Heart left ventricle (tissue), 13 donors: ENCODE measurements at regions not wholly inside any gene's neighbourhood (a gene's known extent, or its start where the extent isn't known, plus 50 kb on each side); places are given as distances from the start of the nearest gene placed in this dataset.
"Not testable (repeated sequence)": the region's sequence is repeated elsewhere in the genome, so short reads cannot be mapped to it uniquely, and the experiment has no call there.

Experiments
- CTCF ChIP-seq, 12 donors: fragments of 200-600 bp; sonication (generic) in 4 of 12; IDR thresholded peaks; one replicate each; pipeline versions ENCODE4 v1.5.0 to v1.8.0; 2018 to 2022; ENCODE audit warnings: antibody characterized with exemption in 12 of 12, mild to moderate bottlenecking in 5 of 12
- POLR2A ChIP-seq, 2 donors: fragments of 450-650 bp; IDR thresholded peaks; one replicate each; pipeline ENCODE4 v1.6.1; 2017; ENCODE audit warnings: antibody characterized with exemption in 2 of 2, mild to moderate bottlenecking in 2 of 2, moderate library complexity in 2 of 2
- donor health status: ischemic (EF 13 %, LVEDD 7.1; RV severe dilation, severe dysfunction).
- donor health status: DM: no; HTN: yes; CAD: no.
- donor health status: DM: no; HTN: no; CAD: no.
- donor health status: ischemic (EF 25% LVEDD 6.9; RV normal size, moderate dysfunction).
- donor health status: ischemic (EF 25% LVEDD 5.7; RV mildly dilated, moderate dysfunction).
- donor health status: ischemic (EF 35%, LVEDD 5.7; RV mildly dilated, moderate dysfunction).
- donor health status: nonischemic (EF 11% LVEDD 7.7; RV severe dilation, severe dysfunction).
- donor health status: DM: yes; HTN: yes; CAD: no.
- donor health status: PGD.
- donor health status: ischemic (EF 29% LVEDD 5.4; RV normal size, mild dysfunction).
- donor health status: nonischemic (EF 23%, LVEDD 6.1; RV moderate dilation, normal function).

GRCh38 chrY:23415955-23416354 lies 196.6 kb downstream of the DAZ2 start:
- TF ChIP-seq POLR2A, CTCF (IDR thresholded peaks at IDR 0.05): not testable (repeated sequence)
